Stomach (tissue), 4 donors: ENCODE measurements at regions not wholly inside any gene's neighbourhood (a gene's known extent, or its start where the extent isn't known, plus 50 kb on each side); places are given as distances from the start of the nearest gene placed in this dataset.

Source experiments
- CTCF ChIP-seq, 7 experiments: fragments of 450-650 bp in 4 of 7; fragments of 200-600 bp in 3 of 7; sonication (generic) in 3 of 7; IDR thresholded peaks; one replicate each; pipeline ENCODE4 v1.5.1; 2016 to 2019; ENCODE audit warnings: antibody characterized with exemption in 7 of 7, control low read depth in 2 of 7, mild to moderate bottlenecking in 1 of 7
- EP300 ChIP-seq: sonication (generic); formaldehyde crosslinking; IDR thresholded peaks from one replicate; pipeline ENCODE4 v1.6.1; 2017; ENCODE audit warnings: antibody characterized with exemption
- POLR2A ChIP-seq, 4 donors: fragments of 450-650 bp; IDR thresholded peaks; one replicate each; pipeline ENCODE4 v1.6.1; 2016; ENCODE audit warnings: antibody characterized with exemption in 4 of 4, control low read depth in 2 of 4, mild to moderate bottlenecking in 1 of 4, moderate library complexity in 1 of 4
- POLR2AphosphoS5 ChIP-seq, 3 donors: sonication (generic); formaldehyde crosslinking; IDR thresholded peaks; one replicate each; pipeline ENCODE4 v1.6.1; 2016; ENCODE audit warnings: antibody characterized with exemption in 3 of 3

- TF ChIP-seq POLR2AphosphoS5 (IDR thresholded peaks at IDR 0.05) (no peak), POLR2A (IDR thresholded peaks at IDR 0.05) (no peak), CTCF (IDR thresholded peaks at IDR 0.05) (no peak), EP300 (no peak)
These were observed 393.8 kb downstream of the PCDH20 start for GRCh38 chr13:61021838-61022237.
